HG03575 (cell line): ENCODE measurements at regions not wholly inside any gene's neighbourhood (a gene's known extent, or its start where the extent isn't known, plus 50 kb on each side); places are given as distances from the start of the nearest gene placed in this dataset.
"Not testable (repeated sequence)": the region's sequence is repeated elsewhere in the genome, so short reads cannot be mapped to it uniquely, and the experiment has no call there.

ENCODE experiments used
- ATAC-seq: cut with Tn5 transposase; IDR thresholded peaks from one replicate; pipeline ENCODE4 v1.9.1; 2021; ENCODE audit not compliant: unreplicated experiment, insufficient number of reproducible peaks, low FRiP score; ENCODE audit errors: extremely low read depth

DNA sequence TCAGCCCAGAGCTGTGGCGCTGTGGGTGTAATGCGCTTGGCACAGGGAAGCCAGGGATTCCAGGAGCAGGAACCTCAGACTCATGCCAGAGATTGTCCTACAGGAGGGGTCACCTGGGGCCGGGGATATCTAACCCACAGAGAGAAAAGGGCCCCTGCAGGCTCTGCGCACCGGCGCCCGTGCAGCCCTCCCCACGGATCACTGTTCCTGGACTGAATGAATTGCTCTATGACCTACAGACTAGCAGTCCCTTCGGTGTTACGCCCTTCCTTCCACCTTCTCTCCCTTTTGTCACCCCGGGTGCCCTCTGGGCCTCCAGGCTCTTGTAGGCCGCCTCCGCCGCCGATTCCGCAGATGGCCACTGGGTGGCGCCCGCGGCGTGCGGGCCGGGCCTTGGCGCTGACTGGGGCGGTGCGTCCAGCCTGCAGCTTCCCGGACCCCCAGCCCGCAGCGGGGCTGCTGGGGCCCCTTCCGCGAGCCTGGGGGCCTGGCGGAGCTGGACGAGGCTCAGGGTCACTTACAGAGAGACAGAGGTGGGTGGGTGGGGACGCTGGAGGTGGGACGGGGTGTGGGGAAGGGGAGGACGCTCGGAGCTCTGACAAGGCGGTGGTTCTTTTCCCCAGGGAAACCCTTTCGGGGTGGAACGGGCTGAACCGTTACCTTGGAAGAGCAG lies 101.3 kb downstream of the IER5 start:
- ATAC-seq, result no peak

DNA sequence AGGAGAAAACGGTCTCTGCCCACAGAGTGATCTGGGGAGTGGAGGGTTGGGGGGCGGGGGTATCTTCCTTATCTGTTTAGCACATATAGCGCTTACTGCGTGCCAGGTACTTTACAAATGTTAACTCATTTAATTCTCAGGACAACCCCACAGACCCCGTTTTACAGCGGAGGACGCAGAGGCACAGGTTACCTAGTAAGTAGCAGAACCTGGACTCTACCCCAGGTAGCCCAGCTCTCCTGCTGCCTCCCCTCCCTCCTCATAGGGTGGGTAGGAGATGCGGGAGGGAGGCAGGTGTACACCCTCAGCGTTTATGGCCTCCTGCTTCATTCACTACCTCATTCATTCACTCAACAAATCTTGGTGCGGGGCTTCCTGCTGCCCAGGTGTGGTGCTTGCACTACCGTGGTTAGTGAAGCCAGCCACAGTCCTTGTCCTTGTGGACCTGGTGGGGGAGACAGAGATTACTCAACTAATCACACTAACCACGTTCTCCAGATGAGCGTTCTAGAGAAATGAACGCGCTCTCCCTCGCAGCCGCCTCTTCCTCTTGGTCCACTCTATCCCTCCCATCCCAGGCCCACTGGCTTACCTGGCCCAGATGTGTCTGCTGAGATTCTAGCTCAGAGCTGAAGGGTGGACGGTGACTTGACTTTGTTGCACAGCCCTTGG lies 102.0 kb downstream of the IER5 start:
- ATAC-seq, result no peak

DNA sequence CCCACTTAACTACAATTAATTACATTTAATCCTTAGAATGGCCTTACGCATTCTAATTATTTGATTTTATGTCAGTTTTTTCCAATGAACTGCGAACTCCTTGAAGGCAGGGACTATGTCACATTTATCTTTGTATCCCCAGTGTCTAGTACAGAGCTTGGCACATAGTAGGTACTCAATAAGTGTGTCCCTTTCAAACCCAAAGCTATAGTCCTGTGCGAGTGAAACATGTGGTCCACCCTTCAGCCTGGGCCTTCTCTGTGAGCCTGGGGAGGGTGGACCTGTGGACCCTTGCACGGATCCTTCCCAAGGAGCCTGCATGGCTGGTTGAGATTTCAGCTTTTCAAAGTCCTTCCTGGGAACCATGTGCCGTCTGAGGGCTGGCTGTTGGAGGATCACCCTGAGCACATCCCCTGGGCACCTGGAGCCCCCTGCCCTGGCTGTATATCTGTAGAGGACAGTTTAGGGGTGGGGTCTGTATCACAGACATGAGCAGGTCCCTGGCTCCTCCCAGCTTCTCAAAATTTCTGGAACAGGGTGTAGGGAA lies 103.1 kb downstream of the IER5 start:
- no peak for ATAC-seq

DNA sequence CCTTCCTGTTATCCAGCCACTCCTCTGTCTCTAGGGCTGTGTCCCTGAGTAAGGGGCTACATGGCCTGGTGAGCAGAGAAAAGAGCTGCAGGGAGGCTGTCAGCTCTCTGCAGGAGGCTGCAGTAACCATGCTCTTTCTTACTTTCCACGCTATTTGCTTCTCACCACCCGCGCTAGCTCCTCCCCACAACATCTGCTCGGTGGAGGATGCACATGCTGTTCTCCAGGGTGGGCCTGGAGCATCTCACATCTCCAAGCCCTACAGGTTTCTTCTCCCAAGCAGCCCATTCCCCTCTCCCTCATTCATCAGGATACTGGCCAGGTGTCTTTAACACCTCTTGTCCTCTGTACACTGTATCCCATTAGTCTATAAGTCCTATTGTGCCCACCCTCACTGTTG lies 103.8 kb downstream of the IER5 start:
- no peak for ATAC-seq

DNA sequence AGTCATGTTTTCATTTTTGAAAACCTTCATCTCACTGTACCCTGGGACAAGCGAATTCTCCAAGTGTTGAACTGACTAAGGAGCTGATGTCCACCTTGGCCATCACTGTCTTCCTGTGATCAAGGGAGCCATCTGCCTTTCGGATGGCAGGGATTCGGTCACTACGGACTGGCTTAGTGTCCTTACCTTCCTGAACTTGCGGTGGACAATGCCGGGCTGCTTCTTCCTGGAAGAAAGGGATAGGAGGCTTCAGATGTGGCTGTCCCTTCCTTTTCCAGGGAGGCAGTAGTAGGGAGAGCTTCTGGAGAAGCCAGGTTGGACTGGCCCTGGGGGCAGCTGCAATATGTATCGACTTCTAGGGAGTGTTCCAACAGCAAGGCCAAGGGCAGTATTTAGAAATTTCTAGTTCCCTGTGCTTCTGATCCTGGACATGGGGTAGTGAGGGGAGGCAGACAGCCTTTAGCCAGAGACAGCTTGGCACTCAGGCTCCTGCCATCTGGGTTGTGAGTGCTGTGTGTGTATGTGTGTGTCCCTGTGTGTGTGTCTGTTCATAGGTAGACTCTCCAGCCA lies 114.6 kb downstream of the IER5 start:
- no peak for ATAC-seq

DNA sequence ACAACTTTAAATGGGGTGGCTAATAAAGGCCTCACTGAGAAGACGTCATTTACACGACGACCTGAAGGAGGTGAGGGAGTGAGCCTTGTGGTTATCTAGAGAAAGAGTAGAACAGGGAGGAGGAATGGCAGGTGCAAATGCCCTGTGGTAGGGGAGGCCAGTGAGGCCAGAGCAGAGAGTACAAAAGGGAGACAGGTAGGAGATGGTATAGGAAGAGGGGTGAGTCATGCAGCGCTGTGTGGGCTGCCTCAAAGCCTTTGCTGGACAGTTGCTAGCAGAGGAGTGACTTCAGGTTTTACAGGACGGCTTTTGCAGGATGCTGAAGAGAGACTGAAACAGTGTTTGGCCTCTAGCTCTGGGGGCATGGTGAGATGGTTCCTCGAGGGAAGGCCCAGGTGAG lies 116.0 kb downstream of the IER5 start:
- no peak for ATAC-seq

DNA sequence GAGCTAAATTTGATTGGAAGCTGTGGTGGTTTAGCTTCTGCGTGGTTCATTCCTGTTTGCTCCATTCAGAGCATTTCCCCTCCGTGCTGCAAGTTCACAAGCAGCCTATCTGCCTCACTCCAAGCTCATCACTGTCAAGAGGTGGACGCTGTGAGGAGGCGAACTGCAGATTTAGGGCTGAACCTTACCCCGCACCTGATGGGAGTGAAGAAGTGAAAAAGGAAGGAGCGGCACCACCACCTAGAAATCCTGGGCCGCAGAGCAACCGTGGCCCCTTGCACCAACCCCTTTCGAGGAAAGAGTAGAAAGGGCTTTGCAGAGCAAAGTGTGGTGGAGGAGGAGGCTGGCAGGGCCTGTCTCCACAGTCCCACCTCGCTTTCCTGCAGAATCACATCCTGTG lies 117.4 kb downstream of the IER5 start:
- ATAC-seq, result no peak

DNA sequence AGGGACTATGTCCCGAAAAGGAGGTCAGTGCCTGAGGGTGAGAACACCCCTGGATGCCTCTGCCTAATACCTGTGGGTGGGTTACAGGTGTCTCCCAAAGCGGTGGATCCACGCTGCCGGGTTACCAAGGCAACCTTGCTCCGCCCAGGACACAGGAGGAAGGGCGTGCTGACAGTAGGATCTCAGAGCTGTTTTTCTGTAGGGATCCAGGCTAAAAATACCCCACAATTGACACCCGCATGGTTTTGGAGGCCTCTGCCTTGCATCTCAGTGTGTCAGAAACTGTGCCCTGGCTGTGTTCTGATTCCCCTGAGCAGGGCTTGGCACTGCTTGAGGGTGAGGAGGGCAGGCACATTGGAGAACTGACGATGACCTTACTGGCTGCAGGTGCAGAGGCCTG lies 118.0 kb downstream of the IER5 start:
- no peak for ATAC-seq

DNA sequence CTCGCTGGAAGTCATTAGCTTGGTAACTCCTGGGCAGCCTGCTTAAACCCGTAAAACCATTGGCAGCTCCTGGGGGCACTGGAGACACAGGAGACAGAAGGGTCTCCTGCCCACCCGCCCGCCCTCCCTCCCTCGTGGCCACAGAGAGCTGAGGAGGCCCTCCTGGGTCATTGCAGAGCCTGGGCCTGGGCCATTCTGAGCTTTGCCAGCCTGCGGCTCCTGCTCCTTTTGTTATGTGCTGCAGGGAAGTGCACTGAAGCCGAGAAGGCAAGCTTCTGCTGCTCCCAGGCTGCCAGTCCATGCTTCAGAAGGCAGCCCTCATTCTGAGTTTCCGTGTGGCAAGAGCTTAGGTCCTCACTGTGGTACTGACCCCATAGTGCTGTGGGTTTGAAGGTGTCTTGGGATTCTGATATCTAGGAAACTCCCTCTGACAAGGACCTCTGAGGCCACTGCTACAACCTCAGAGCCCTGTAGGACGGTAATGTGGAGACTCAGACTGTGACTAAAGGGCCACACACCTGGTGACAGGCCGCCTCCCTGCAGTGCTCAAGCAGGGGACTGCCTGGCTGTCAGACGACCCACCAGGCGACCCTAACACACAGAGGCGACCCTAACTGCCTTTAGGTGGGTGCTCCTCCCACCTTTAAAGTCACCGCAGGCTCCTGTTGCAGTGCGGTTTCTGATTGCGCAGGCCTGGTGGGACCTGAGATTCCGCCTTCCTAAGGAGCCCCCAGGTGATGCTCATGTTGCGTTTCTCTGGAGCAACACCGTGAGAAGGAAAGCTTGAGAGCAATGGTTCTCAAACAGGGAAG lies 118.7 kb downstream of the IER5 start:
- ATAC-seq, result no peak

DNA sequence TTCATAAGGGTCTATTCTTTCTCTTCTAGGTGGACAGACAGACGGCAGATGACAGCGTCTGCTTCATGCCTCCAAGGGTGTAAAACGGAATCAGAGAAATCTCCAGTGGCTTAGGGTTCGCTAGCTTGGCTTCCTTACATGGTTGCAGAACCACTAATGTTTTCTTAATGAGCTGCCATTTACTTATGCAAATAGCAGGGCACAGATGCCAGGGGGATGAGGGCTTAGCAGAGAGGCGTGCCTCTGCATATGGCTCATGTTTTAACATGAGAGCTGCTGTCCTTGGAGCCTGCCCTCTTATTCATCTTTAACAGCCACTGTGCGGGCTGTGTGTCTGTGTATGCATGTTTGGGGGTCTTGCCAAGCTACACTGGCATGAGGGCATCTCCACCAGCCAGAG lies 119.6 kb downstream of the IER5 start:
- no peak for ATAC-seq

DNA sequence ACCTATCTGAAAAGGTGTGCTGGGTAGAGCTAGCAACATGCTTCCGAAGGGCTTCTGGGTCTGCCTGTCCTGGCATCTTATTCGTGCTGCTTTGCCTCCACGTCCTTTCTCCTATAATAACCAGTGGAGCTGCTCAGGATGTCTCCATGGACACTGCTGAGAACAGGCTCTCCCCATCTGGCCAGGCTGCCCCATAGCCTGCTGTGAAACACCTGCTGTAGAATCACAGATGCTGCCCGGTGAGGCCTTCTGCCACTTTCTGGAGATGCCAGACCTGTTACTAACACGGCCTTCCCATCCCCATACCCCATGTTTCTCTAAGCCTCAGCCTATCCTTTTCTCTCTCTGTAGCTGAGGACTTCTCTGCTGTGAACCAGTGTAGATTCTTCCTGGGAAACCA lies 120.5 kb downstream of the IER5 start:
- ATAC-seq, result no peak

DNA sequence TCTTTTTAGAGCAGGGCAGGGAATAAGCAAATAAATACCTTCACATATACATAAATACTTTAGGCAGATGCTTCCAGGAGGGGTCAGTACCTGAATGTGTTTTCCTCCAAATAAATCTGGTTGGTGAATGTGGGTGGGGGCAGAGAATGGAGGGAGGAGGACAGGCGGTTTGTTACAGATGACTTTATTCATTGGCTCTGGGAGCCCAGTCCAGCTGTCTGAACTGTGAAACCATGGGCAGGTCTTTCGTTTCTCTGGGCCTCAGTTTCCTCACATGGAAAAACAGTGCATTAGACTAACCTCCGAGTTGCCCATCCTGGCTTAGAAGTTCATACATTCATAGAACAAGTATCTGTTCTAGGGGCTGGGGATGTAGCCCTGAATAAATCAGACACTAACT lies 124.6 kb downstream of the IER5 start:
- ATAC-seq, result no peak

DNA sequence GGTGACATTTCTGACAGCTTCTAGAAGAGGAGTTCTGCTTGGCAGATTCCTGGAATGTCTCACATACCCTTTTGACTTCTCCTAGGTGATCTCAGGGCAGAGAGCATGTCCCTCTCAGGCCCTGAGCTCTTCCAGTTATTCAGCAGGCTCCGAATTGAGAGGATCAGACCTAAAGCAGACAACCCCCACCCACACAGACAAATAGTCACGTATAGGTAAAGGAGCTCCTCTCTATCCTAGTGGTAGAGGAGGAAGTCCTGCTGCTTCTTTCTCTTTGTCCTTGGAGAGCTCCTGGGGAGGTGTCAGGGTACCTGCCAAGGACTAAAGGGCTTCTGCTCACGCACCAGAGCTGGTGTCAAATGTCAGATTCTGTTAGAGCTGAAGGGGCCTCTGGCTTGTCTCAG lies 128.1 kb downstream of the IER5 start:
- no peak for ATAC-seq

DNA sequence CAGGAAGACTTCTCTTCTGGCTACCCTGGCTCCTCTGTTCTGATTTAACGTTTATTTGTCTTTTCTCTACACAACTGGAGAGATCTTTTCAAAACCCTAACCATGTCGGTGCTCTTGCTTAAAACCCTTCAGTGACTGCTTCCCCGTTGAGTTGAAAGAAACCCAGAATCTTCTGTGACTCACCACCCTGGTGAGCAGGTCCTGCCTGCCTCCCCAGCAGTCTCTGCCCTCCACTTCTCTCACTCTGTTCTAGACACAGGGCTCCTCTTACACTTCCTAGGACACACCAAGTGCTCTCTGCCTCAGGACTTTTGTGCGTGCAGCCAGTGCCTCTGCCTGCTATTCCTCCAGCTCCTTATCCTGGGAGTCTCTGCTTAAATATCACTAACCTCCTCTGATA lies 131.4 kb downstream of the IER5 start:
- no peak for ATAC-seq

DNA sequence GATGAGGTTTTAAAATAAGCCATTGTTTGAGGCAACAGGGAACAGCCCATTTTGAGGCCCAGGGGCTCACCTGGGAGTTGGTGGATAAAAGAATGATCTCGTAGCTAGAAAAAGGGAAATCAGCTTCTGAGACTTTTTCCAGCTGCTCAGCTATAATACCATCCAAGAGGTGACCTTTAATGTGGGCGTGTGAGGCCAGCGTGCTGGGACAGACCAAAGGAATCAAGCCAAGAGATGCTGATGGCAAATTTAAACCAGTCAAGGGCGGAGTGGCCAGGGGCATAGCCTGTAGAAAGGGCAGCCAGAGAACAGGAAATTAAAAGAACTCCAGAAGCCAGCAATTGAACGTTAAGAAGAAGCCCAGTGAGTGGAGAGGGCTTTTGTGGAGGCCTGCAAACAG lies 132.6 kb downstream of the IER5 start:
- ATAC-seq, result no peak

DNA sequence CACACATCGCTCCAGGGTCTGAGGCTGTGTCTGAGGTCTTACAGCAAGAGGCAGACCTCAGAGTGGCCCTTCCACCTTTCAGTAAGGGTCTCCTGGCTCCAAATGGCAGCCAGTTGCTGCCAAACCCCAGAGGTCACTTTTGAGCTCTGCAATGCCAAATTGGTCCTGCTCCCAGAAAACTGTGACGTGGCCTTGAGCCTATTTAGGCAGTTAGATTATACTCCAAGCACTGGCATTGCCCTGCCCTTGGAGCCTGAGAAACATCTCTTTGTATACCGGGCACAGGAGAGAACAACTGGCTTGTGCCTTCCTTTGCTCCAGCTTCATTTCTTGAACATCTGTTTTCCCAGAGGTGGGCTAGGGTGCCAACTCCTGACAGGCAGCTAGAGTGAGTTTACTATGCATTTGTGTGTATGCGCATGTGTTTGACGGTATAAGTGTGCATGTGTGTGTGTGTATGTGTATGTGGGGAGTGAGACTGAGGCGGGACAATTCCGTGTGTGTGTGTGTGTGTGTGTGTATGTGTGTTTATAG lies 134.5 kb downstream of the IER5 start:
- ATAC-seq, result no peak

DNA sequence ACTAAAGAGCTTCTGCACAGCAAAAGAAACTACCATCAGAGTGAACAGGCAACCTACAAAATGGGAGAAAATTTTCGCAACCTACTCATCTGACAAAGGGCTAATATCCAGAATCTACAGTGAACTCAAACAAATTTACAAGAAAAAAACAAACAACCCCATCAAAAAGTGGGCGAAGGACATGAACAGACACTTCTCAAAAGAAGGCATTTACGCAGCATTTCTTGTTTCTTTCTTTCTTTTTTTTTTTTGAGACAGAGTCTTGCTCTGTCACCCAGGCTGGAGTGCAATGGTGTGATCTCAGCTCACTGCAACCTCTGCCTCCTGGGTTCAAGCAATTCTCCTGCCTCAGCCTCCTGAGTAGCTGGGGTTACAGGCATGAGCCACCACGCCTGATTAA lies 138.2 kb downstream of the IER5 start:
- not testable (repeated sequence) for ATAC-seq

DNA sequence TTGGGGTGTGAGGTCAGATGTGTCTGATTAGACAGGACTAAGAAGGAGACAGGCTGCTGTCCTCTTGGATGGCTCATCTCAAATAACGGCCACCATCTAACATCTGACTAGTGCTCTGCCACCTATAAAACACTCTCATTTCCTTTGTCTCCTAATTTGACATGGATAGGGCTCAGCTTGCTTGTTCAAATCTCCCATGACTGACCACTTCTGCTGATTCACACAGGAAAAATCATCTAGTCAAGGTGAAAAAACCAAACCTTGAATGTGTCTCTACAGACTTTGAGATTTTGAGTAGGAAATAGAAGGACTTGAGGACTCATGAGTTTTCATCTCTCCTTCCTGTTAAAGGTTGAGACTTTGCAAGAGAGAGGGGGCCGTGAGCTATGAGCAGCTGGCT lies 150.6 kb downstream of the IER5 start:
- ATAC-seq, result no peak

DNA sequence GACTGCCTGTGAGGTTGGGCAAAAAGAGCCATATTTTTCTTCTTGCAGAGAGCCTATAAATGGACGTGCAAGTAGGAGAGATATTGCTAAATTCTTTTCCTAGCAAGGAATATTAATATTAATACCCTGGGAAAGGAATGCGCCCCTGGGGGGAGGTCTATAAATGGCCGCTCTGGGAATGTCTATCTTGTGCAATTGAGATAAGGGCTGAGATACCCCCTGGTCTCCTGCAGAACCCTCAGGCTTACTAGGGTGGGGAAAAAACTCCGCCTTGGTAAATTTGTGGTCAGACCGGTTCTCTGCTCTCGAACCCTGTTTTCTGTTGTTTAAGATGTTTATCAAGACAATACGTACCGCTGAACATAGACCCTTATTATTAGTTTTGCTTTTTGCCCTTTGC lies 157.8 kb downstream of the IER5 start:
- ATAC-seq, result not testable (repeated sequence)
